Loucy (cell line): ENCODE measurements at regions not wholly inside any gene's neighbourhood (a gene's known extent, or its start where the extent isn't known, plus 50 kb on each side); places are given as distances from the start of the nearest gene placed in this dataset.

Experiments
- CTCF ChIP-seq: fragments of 200-600 bp; sonication (generic); conservative IDR thresholded peaks from 2 replicates; pipeline ENCODE4 v1.5.1; 2014; ENCODE audit warnings: mild to moderate bottlenecking, antibody characterized with exemption, low read length
- EZH2phosphoT487 ChIP-seq: fragments of 200-600 bp; IDR thresholded peaks from 2 replicates; pipeline ENCODE4 v1.6.1; 2018; ENCODE audit warnings: antibody characterized with exemption, mild to moderate bottlenecking, moderate library complexity, borderline replicate concordance

- TF ChIP-seq CTCF = no peak
- TF ChIP-seq EZH2phosphoT487 = no peak
Observed at GRCh38 chr12:111152561-111152960, 216.3 kb downstream of the PHETA1 start.
